Sigmoid colon (tissue), 6 donors: ENCODE measurements at regions not wholly inside any gene's neighbourhood (a gene's known extent, or its start where the extent isn't known, plus 50 kb on each side); places are given as distances from the start of the nearest gene placed in this dataset.

Experiments used
- DNase-seq: peaks from one replicate; pipeline ENCODE4 v3.0.0-alpha.2; 2019
- H3K27ac ChIP-seq, 4 donors: fragments of 200-600 bp; sonication (generic); one replicate each; pipeline ENCODE4 v1.5.1; 2016 to 2019; ENCODE audit warnings: mild to moderate bottlenecking in 1 of 4
- H3K27me3 ChIP-seq, 3 donors: fragments of 200-600 bp; sonication (generic); one replicate each; pipeline ENCODE4 v1.5.1; 2019; ENCODE audit warnings: mild to moderate bottlenecking in 1 of 3
- H3K36me3 ChIP-seq, 4 donors: fragments of 200-600 bp; sonication (generic); one replicate each; pipeline ENCODE4 v1.5.1; 2016 to 2019
- H3K4me1 ChIP-seq, 4 donors: fragments of 200-600 bp; sonication (generic); one replicate each; pipeline ENCODE4 v1.5.1; 2017 to 2019
- H3K4me3 ChIP-seq, 4 donors: fragments of 200-600 bp; sonication (generic); one replicate each; pipeline ENCODE4 v1.5.1; 2017 to 2019; ENCODE audit warnings: mild to moderate bottlenecking in 2 of 4, moderate library complexity in 1 of 4
- H3K9me3 ChIP-seq, 4 donors: fragments of 200-600 bp in 3 of 4; sonication (generic) in 3 of 4; one replicate each; pipeline versions ENCODE4 v1.5.1 to v1.6.1; 2013 to 2019
- CTCF ChIP-seq, 4 experiments: fragments of 450-650 bp in 3 of 4; fragments of 200-600 bp in 1 of 4; IDR thresholded peaks; one replicate each; pipeline ENCODE4 v1.5.1; 2016 to 2019; ENCODE audit warnings: antibody characterized with exemption in 4 of 4, mild to moderate bottlenecking in 3 of 4, moderate library complexity in 2 of 4
- EP300 ChIP-seq, 4 donors: sonication (generic); formaldehyde crosslinking; IDR thresholded peaks; one replicate each; pipeline ENCODE4 v1.6.1; 2017; ENCODE audit warnings: antibody characterized with exemption in 4 of 4
- POLR2A ChIP-seq, 2 donors: fragments of 450-650 bp; IDR thresholded peaks; one replicate each; pipeline ENCODE4 v1.6.1; 2016; ENCODE audit warnings: antibody characterized with exemption in 2 of 2, mild to moderate bottlenecking in 2 of 2, moderate library complexity in 2 of 2
- POLR2AphosphoS5 ChIP-seq, 4 donors: sonication (generic); formaldehyde crosslinking; IDR thresholded peaks; one replicate each; pipeline ENCODE4 v1.6.1; 2017; ENCODE audit warnings: antibody characterized with exemption in 4 of 4
- WGBS, 2 donors: extraction: QIAGEN DNeasy Blood & Tissue Kit; methylation state at CpG; one replicate each; pipeline ENCODE4 v1.1.7; 2013; 5-methylcytosine and 5-hydroxymethylcytosine counted together
- intact Hi-C: fragments of 100-400 bp; cut with DNase I; formaldehyde crosslinking; loops from one replicate; pipeline ENCODE4 v1.15.1; 2023
- donor health status: healthy with polysubstance abuse.
- donor health status: healthy.

- Histone ChIP-seq H3K4me1 (no peaks in the 10 kb centered on the region), H3K4me3 (no peak overlapping the region), H3K36me3 (no peaks in the 10 kb centered on the region), H3K27me3 (no peaks in the 10 kb centered on the region), H3K27ac (no peak overlapping the region), H3K9me3 (peaks cover 0 to 7% (median 0%) of the 10 kb centered on the region in 4 donors)
- WGBS, 2 donors = 82 to 86% methylated on average over 8 of the region's 8 CpGs
- no peak for DNase-seq
- TF ChIP-seq CTCF (IDR thresholded peaks at IDR 0.05) (no peak), POLR2A (IDR thresholded peaks at IDR 0.05) (no peak), EP300 (IDR thresholded peaks at IDR 0.05) (no peak)
- intact Hi-C loops = no loop called here
These were observed 217.1 kb downstream of the ZNF248 start for GRCh38 chr10:37640301-37640700.

GRCh38 chr10:37639200-37639599 lies 218.2 kb downstream of the ZNF248 start:
- Histone ChIP-seq H3K4me3 (no peak overlapping the region), H3K9me3 (peaks cover 0 to 9% (median 0%) of the 10 kb centered on the region in 4 donors), H3K36me3 (no peaks in the 10 kb centered on the region), H3K4me1 (no peaks in the 10 kb centered on the region), H3K27ac (no peak overlapping the region), H3K27me3 (no peaks in the 10 kb centered on the region)
- TF ChIP-seq CTCF (IDR thresholded peaks at IDR 0.05) (no peak), EP300 (IDR thresholded peaks at IDR 0.05) (no peak), POLR2AphosphoS5 (IDR thresholded peaks at IDR 0.05) (no peak), POLR2A (IDR thresholded peaks at IDR 0.05) (no peak)
- 72 to 79% methylated on average over 5 of the region's 5 CpGs for WGBS, 2 donors
- DNase-seq = no peak
- intact Hi-C loops = no loop called here

GRCh38 chr10:37638569-37638968 lies 218.8 kb downstream of the ZNF248 start:
- TF ChIP-seq POLR2AphosphoS5 (IDR thresholded peaks at IDR 0.05) (no peak), POLR2A (IDR thresholded peaks at IDR 0.05) (no peak), EP300 (IDR thresholded peaks at IDR 0.05) (no peak), CTCF (IDR thresholded peaks at IDR 0.05) (no peak)
- H3K27ac ChIP-seq = no peak overlapping the region
- WGBS, 2 donors = 64 to 68% methylated on average over 1 of the region's 1 CpG
- H3K36me3 ChIP-seq = no peaks in the 10 kb centered on the region
- H3K9me3 ChIP-seq = peaks cover 0 to 12% (median 0%) of the 10 kb centered on the region in 4 donors
- intact Hi-C loops = no loop called here
- H3K4me3 ChIP-seq = no peak overlapping the region
- no peaks in the 10 kb centered on the region for H3K4me1 ChIP-seq
- DNase-seq = no peak
- no peaks in the 10 kb centered on the region for H3K27me3 ChIP-seq

GRCh38 chr10:37634351-37634880 lies 223.0 kb downstream of the ZNF248 start:
- intact Hi-C loops = no loop called here
- Histone ChIP-seq H3K4me3 (no peak overlapping the region), H3K4me1 (no peaks in the 10 kb centered on the region), H3K36me3 (no peaks in the 10 kb centered on the region), H3K27ac (no peak overlapping the region), H3K9me3 (peaks cover 0 to 10% (median 0%) of the 10 kb centered on the region in 4 donors), H3K27me3 (no peaks in the 10 kb centered on the region)
- no peak for TF ChIP-seq EP300 (IDR thresholded peaks at IDR 0.05)
- TF ChIP-seq CTCF (IDR thresholded peaks at IDR 0.05) = no peak
- no peak for TF ChIP-seq POLR2A (IDR thresholded peaks at IDR 0.05)
- TF ChIP-seq POLR2AphosphoS5 (IDR thresholded peaks at IDR 0.05) = no peak
- no peak for DNase-seq
- 87 to 91% methylated on average over 20 of the region's 20 CpGs for WGBS, 2 donors

GRCh38 chr10:37632641-37633040 lies 224.8 kb downstream of the ZNF248 start:
- DNase-seq = no peak
- Histone ChIP-seq H3K4me1 (no peaks in the 10 kb centered on the region), H3K9me3 (peaks cover 0 to 10% (median 0%) of the 10 kb centered on the region in 4 donors), H3K27me3 (no peaks in the 10 kb centered on the region), H3K27ac (no peak overlapping the region), H3K36me3 (no peaks in the 10 kb centered on the region), H3K4me3 (no peak overlapping the region)
- WGBS, 2 donors = 89% methylated on average over 2 of the region's 2 CpGs
- intact Hi-C loops = no loop called here
- TF ChIP-seq CTCF (IDR thresholded peaks at IDR 0.05) = no peak
- no peak for TF ChIP-seq POLR2A (IDR thresholded peaks at IDR 0.05)
- TF ChIP-seq EP300 (IDR thresholded peaks at IDR 0.05) = no peak
- TF ChIP-seq POLR2AphosphoS5 (IDR thresholded peaks at IDR 0.05) = no peak
